Esophagus muscularis mucosa (tissue), 4 donors: ENCODE measurements at regions not wholly inside any gene's neighbourhood (a gene's known extent, or its start where the extent isn't known, plus 50 kb on each side); places are given as distances from the start of the nearest gene placed in this dataset.
A peak's percentile ranks its signal among the peaks of the same experiment; 100 is the strongest.

Experiments used
- DNase-seq: peaks from one replicate; pipeline ENCODE4 v3.0.0-alpha.2; 2017; ENCODE audit errors: extremely low spot score
- H3K27ac ChIP-seq, 4 donors: fragments of 200-600 bp; sonication (generic); replicated peaks in 1 of 4; 1 replicate in 3 of 4; 2 replicates in 1 of 4; pipeline ENCODE4 v1.5.1; 2016 to 2019; ENCODE audit warnings: mild to moderate bottlenecking in 1 of 4
- H3K27me3 ChIP-seq, 4 donors: fragments of 200-600 bp; sonication (generic); one replicate each; pipeline versions ENCODE4 v1.5.1 to v1.6.0; 2016 to 2019
- H3K36me3 ChIP-seq, 4 donors: fragments of 200-600 bp; sonication (generic); one replicate each; pipeline ENCODE4 v1.5.1; 2016 to 2019
- H3K4me1 ChIP-seq, 4 donors: fragments of 200-600 bp; sonication (generic); one replicate each; pipeline ENCODE4 v1.5.1; 2016 to 2019
- H3K4me3 ChIP-seq, 4 donors: fragments of 200-600 bp; sonication (generic); 1 replicate in 2 of 4; 2 replicates in 2 of 4; pipeline ENCODE4 v1.5.1; 2016 to 2019; ENCODE audit warnings: mild to moderate bottlenecking in 4 of 4, moderate library complexity in 1 of 4
- H3K9me3 ChIP-seq, 4 donors: fragments of 200-600 bp; sonication (generic); 1 replicate in 3 of 4; 2 replicates in 1 of 4; pipeline ENCODE4 v1.5.1; 2016 to 2019
- EP300 ChIP-seq: sonication (generic); formaldehyde crosslinking; IDR thresholded peaks from one replicate; pipeline ENCODE4 v1.6.1; 2017; ENCODE audit warnings: antibody characterized with exemption
- POLR2A ChIP-seq: fragments of 450-650 bp; IDR thresholded peaks from one replicate; pipeline ENCODE4 v1.6.1; 2017; ENCODE audit warnings: antibody characterized with exemption, moderate library complexity, mild to moderate bottlenecking, low read depth
- POLR2AphosphoS5 ChIP-seq, 2 donors: sonication (generic); formaldehyde crosslinking; IDR thresholded peaks; one replicate each; pipeline ENCODE4 v1.6.1; 2017; ENCODE audit warnings: antibody characterized with exemption in 2 of 2
- WGBS: methylation state at CpG from one replicate; pipeline ENCODE4 v1.1.5; 2018; 5-methylcytosine and 5-hydroxymethylcytosine counted together
- intact Hi-C: fragments of 100-400 bp; cut with DNase I; formaldehyde crosslinking; loops from one replicate; pipeline ENCODE4 v1.15.1; 2023
- TF ChIP-seq, protein P1 (sequence below), 3 experiments: fragments of 200-600 bp in 2 of 3; fragments of 450-650 bp in 1 of 3; sonication (generic) in 2 of 3; IDR thresholded peaks; one replicate each; pipeline ENCODE4 v1.5.1; 2017 to 2019; ENCODE audit warnings: antibody characterized with exemption in 3 of 3, mild to moderate bottlenecking in 2 of 3, moderate library complexity in 1 of 3

DNA sequence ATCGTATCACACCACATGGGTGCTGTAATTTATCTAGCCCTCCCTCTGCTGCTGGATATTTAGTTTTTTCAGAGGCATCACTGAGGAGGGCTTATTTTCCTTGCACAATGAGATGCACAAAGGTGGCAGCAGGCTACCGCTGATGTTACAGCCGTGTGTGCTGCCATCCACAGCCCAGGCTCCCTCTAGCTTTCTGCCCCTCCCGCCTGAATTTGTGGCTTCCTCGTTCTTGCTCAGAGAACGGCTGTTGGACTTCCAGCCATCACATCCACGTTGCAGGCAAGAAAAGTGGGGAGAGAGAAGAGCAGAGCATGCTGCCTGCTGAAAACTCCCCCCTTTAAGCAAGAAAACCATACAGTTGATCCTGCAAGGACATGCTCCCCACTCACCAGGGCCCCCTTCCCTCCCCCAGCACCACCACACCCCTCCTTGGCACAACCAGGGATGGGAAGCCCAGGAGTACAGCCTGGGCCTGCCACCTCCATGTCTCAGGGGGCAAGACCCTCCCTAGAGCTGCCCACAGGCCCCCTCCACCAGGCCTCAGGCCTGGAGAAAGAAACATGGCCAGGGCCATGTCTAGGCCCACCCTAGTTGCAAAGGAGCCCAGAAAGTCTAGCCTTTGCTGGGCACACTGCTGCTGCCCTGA lies 102.6 kb downstream of the MRPL14 start:
- Histone ChIP-seq H3K36me3 (no peaks in the 10 kb centered on the region), H3K4me3 (no peak overlapping the region), H3K4me1 (peaks cover 0 to 41% (median 35%) of the 10 kb centered on the region in 4 donors), H3K9me3 (no peaks in the 10 kb centered on the region), H3K27me3 (no peaks in the 10 kb centered on the region), H3K27ac (no peak overlapping the region)
- WGBS, result 58% methylated on average over 7 of the region's 7 CpGs
- TF ChIP-seq POLR2AphosphoS5 (IDR thresholded peaks at IDR 0.05), result no peak
- TF ChIP-seq EP300, result no peak
- no peak for TF ChIP-seq POLR2A
- TF ChIP-seq, protein P1, sequence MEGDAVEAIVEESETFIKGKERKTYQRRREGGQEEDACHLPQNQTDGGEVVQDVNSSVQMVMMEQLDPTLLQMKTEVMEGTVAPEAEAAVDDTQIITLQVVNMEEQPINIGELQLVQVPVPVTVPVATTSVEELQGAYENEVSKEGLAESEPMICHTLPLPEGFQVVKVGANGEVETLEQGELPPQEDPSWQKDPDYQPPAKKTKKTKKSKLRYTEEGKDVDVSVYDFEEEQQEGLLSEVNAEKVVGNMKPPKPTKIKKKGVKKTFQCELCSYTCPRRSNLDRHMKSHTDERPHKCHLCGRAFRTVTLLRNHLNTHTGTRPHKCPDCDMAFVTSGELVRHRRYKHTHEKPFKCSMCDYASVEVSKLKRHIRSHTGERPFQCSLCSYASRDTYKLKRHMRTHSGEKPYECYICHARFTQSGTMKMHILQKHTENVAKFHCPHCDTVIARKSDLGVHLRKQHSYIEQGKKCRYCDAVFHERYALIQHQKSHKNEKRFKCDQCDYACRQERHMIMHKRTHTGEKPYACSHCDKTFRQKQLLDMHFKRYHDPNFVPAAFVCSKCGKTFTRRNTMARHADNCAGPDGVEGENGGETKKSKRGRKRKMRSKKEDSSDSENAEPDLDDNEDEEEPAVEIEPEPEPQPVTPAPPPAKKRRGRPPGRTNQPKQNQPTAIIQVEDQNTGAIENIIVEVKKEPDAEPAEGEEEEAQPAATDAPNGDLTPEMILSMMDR (IDR thresholded peaks at IDR 0.05), result no peak
- intact Hi-C loops, result no loop called here
- no peak for DNase-seq

GRCh38 chr6:44023586-44024454 lies 103.4 kb downstream of the MRPL14 start:
- Histone ChIP-seq H3K4me1 (peaks cover 0 to 43% (median 38%) of the 10 kb centered on the region in 4 donors), H3K27ac (no peak overlapping the region), H3K27me3 (no peaks in the 10 kb centered on the region), H3K4me3 (no peak overlapping the region), H3K9me3 (no peaks in the 10 kb centered on the region), H3K36me3 (no peaks in the 10 kb centered on the region)
- DNase-seq, result no peak
- intact Hi-C loops, result no loop called here
- 86% methylated on average over 4 of the region's 8 CpGs for WGBS
- TF ChIP-seq POLR2AphosphoS5 (IDR thresholded peaks at IDR 0.05) (no peak), POLR2A (no peak), EP300 (no peak)
- TF ChIP-seq, protein P1 (IDR thresholded peaks at IDR 0.05), result no peak

DNA sequence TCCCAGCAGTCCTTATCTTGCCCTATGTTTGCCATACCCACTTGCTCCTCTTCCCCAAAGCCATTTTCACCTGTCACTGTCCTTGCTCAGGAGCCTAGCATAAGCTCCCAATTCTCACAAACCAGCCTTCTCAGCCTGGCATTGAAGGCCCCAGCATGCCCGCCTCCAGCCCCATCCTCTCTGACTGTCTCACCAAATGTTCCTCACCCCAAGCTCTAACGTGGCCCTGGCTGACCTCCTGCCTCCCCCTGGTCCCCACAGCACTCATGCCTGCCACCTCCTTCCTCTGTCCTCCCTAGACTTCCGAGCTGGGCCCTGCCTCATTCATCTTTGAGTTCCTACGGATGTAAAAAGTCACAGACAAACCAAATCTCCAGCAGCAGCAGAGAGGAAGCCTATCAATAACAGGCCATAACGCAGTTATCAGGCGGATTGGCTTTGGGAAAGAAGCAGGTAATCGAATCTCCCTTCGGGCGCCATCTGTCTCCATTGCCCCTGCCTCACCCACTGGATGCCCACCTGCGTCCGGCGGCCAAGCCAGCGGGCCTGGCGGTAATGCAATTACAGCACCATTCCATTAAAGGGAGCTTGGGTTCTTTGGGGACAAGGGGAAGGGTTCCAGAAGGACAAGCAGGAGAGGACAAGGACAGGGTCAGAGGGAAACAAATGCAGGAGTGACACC lies 104.4 kb downstream of the MRPL14 start:
- TF ChIP-seq POLR2AphosphoS5 (IDR thresholded peaks at IDR 0.05), result no peak
- TF ChIP-seq, protein P1 (IDR thresholded peaks at IDR 0.05), result no peak
- DNase-seq, result no peak
- Histone ChIP-seq H3K4me1 (peaks cover 0 to 39% (median 35%) of the 10 kb centered on the region in 4 donors), H3K9me3 (no peaks in the 10 kb centered on the region), H3K36me3 (no peaks in the 10 kb centered on the region), H3K4me3 (no peak overlapping the region), H3K27ac (no peak overlapping the region), H3K27me3 (no peaks in the 10 kb centered on the region)
- intact Hi-C loops, result no loop called here
- 95% methylated on average over 14 of the region's 14 CpGs for WGBS

- WGBS, result 75% methylated on average over 7 of the region's 7 CpGs
- Histone ChIP-seq H3K27me3 (no peaks in the 10 kb centered on the region), H3K27ac (peak overlapping the region in 2 of 4 donors; percentile 37 to 39), H3K36me3 (no peaks in the 10 kb centered on the region), H3K4me1 (peaks cover 0 to 39% (median 35%) of the 10 kb centered on the region in 4 donors), H3K9me3 (no peaks in the 10 kb centered on the region), H3K4me3 (no peak overlapping the region)
- no peak for TF ChIP-seq EP300
- TF ChIP-seq, protein P1 (IDR thresholded peaks at IDR 0.05), result no peak
- no peak for TF ChIP-seq POLR2A
- TF ChIP-seq POLR2AphosphoS5 (IDR thresholded peaks at IDR 0.05), result no peak
- no peak for DNase-seq
- intact Hi-C loops, result no loop called here
These were observed 105.0 kb downstream of the MRPL14 start for GRCh38 chr6:44022296-44022661.
